HEK293T (cell line): ENCODE measurements at regions not wholly inside any gene's neighbourhood (a gene's known extent, or its start where the extent isn't known, plus 50 kb on each side); places are given as distances from the start of the nearest gene placed in this dataset.

Source experiments
- CTCF ChIA-PET: fragments of 350-600 bp; formaldehyde crosslinking; extraction: SDS; loops from one replicate; lab custom pipeline; 2021; ENCODE audit warnings: antibody characterized with exemption, inconsistent platforms; lab: Yijun Ruan, JAX
- POLR2A ChIA-PET: fragments of 350-600 bp; formaldehyde crosslinking; extraction: SDS; loops from one replicate; lab custom pipeline; 2020; ENCODE audit warnings: antibody characterized with exemption, inconsistent platforms; lab: Yijun Ruan, JAX
- DNase-seq: peaks from one replicate; pipeline ENCODE4 v3.0.0; 2012; ENCODE audit warnings: mixed read lengths; ENCODE audit errors: extremely low spot score
- ARNT ChIP-seq: fragments of 450-650 bp; IDR thresholded peaks from 2 replicates; pipeline ENCODE4 v1.6.1; 2017; ENCODE audit warnings: mild to moderate bottlenecking
- BHLHE40 ChIP-seq: fragments of 450-650 bp; IDR thresholded peaks from 2 replicates; pipeline ENCODE4 v1.6.1; 2016; ENCODE audit warnings: mild to moderate bottlenecking, moderate library complexity, borderline replicate concordance
- CTBP1 ChIP-seq: fragments of 450-650 bp; IDR thresholded peaks from 2 replicates; pipeline ENCODE4 v1.6.1; 2016; ENCODE audit warnings: borderline replicate concordance
- ELF4 ChIP-seq: fragments of 450-650 bp; IDR thresholded peaks from 2 replicates; pipeline ENCODE4 v1.6.1; 2017; ENCODE audit warnings: antibody characterized with exemption
- FOXA1 ChIP-seq: fragments of 450-650 bp; IDR thresholded peaks from 2 replicates; pipeline ENCODE4 v1.6.1; 2016; ENCODE audit warnings: mild to moderate bottlenecking
- FOXK2 ChIP-seq: fragments of 450-650 bp; IDR thresholded peaks from 2 replicates; pipeline ENCODE4 v1.6.1; 2016; ENCODE audit warnings: mild to moderate bottlenecking
- FOXM1 ChIP-seq: fragments of 450-650 bp; IDR thresholded peaks from 2 replicates; pipeline ENCODE4 v1.6.1; 2017; ENCODE audit warnings: mild to moderate bottlenecking, borderline replicate concordance
- HDGF ChIP-seq: fragments of 450-650 bp; IDR thresholded peaks from 2 replicates; pipeline ENCODE4 v1.6.1; 2017; ENCODE audit warnings: antibody characterized with exemption, borderline replicate concordance
- L3MBTL2 ChIP-seq: fragments of 450-650 bp; conservative IDR thresholded peaks from 2 replicates; pipeline ENCODE4 v1.6.1; 2016; ENCODE audit warnings: mild to moderate bottlenecking
- LEF1 ChIP-seq: fragments of 450-650 bp; IDR thresholded peaks from 2 replicates; pipeline ENCODE4 v1.6.1; 2017; ENCODE audit warnings: mild to moderate bottlenecking, borderline replicate concordance
- NFRKB ChIP-seq: fragments of 450-650 bp; IDR thresholded peaks from 2 replicates; pipeline ENCODE4 v1.6.1; 2016; ENCODE audit warnings: mild to moderate bottlenecking, moderate library complexity
- PKNOX1 ChIP-seq: fragments of 450-650 bp; IDR thresholded peaks from 2 replicates; pipeline ENCODE4 v1.6.1; 2016
- SP1 ChIP-seq: fragments of 450-650 bp; IDR thresholded peaks from 2 replicates; pipeline ENCODE4 v1.6.1; 2017
- SUZ12 ChIP-seq: fragments of 450-650 bp; IDR thresholded peaks from 2 replicates; pipeline ENCODE4 v1.6.1; 2016; ENCODE audit warnings: mild to moderate bottlenecking
- TARDBP ChIP-seq: fragments of 450-650 bp; IDR thresholded peaks from 2 replicates; pipeline ENCODE4 v1.6.1; 2016
- ZNF384 ChIP-seq: fragments of 450-650 bp; IDR thresholded peaks from 2 replicates; pipeline ENCODE4 v1.6.1; 2016

- no peak for TF ChIP-seq FOXA1
- no peak for TF ChIP-seq LEF1
- no peak for DNase-seq
- ChIA-PET POLR2A (no interaction called here), CTCF (interaction anchor here (1.2 kb wide), 1 partner anchor 14 kb away, joined by 3 read pairs; no protein-coding TSS in a partner anchor)
Measured at GRCh38 chr10:83995738-83996331, 143.5 kb upstream of the GHITM start.

GRCh38 chr10:84004221-84004620, 135.1 kb upstream of the GHITM start:
- CTCF ChIA-PET: no interaction called here
- TF ChIP-seq CTBP1: no peak
- no peak for TF ChIP-seq NFRKB
- TF ChIP-seq HDGF: no peak
- no peak for TF ChIP-seq BHLHE40
- no peak for TF ChIP-seq ELF4
- TF ChIP-seq L3MBTL2: no peak
- no peak for TF ChIP-seq PKNOX1
- POLR2A ChIA-PET: no interaction called here
- no peak for DNase-seq

GRCh38 chr10:84005403-84005802, 133.9 kb upstream of the GHITM start:
- ChIA-PET POLR2A (no interaction called here), CTCF (no interaction called here)
- no peak for DNase-seq
- no peak for TF ChIP-seq NFRKB
- no peak for TF ChIP-seq HDGF
- TF ChIP-seq SP1: no peak
- TF ChIP-seq FOXA1: no peak
- no peak for TF ChIP-seq LEF1
- no peak for TF ChIP-seq ZNF384
- no peak for TF ChIP-seq TARDBP
- TF ChIP-seq ARNT: no peak
- TF ChIP-seq FOXM1: no peak
- no peak for TF ChIP-seq FOXK2
- TF ChIP-seq CTBP1: no peak

GRCh38 chr10:84007482-84007881, 131.8 kb upstream of the GHITM start:
- DNase-seq: no peak
- POLR2A ChIA-PET: no interaction called here
- CTCF ChIA-PET: interaction anchor here (1.1 kb wide), 1 partner anchor 20 kb away, joined by 6 read pairs; no protein-coding TSS in a partner anchor
- TF ChIP-seq TARDBP: no peak
- no peak for TF ChIP-seq ARNT
- no peak for TF ChIP-seq NFRKB
- TF ChIP-seq CTBP1: no peak
- TF ChIP-seq L3MBTL2: no peak
- TF ChIP-seq SUZ12: no peak
- TF ChIP-seq ZNF384: no peak
- TF ChIP-seq ELF4: no peak
- TF ChIP-seq FOXK2: no peak
- TF ChIP-seq LEF1: no peak
- TF ChIP-seq BHLHE40: no peak

GRCh38 chr10:84008878-84009277, 130.4 kb upstream of the GHITM start:
- CTCF ChIA-PET: interaction anchor here (1.0 kb wide), 1 partner anchor 8 kb away, joined by 6 read pairs; no protein-coding TSS in a partner anchor
- POLR2A ChIA-PET: no interaction called here
- TF ChIP-seq LEF1 (no peak), ELF4 (no peak), L3MBTL2 (no peak), BHLHE40 (no peak)
- DNase-seq: peak; percentile 56

GRCh38 chr10:84012431-84012830, 126.9 kb upstream of the GHITM start:
- ChIA-PET CTCF (no interaction called here), POLR2A (no interaction called here)
- DNase-seq: no peak
- TF ChIP-seq ZNF384: no peak
- no peak for TF ChIP-seq FOXK2
- TF ChIP-seq ELF4: no peak
- no peak for TF ChIP-seq LEF1
- no peak for TF ChIP-seq FOXM1
- no peak for TF ChIP-seq TARDBP
- TF ChIP-seq L3MBTL2: no peak

GRCh38 chr10:84012831-84013458, 126.4 kb upstream of the GHITM start:
- POLR2A ChIA-PET: no interaction called here
- CTCF ChIA-PET: no interaction called here
- TF ChIP-seq TARDBP (no peak), FOXM1 (no peak), LEF1 (no peak), SP1 (no peak), HDGF (no peak), CTBP1 (no peak), FOXK2 (no peak), ZNF384 (no peak), FOXA1 (no peak), SUZ12 (no peak)
- no peak for DNase-seq
